ENCODE measurements at regions not wholly inside any gene's neighbourhood (a gene's known extent, or its start where the extent isn't known, plus 50 kb on each side); places are given as distances from the start of the nearest gene placed in this dataset.

GRCh38 chr14:97891515-97891914, 1094.3 kb downstream of the VRK1 start:
- no peak for TF ChIP-seq CTCF (IDR thresholded peaks at IDR 0.05; ENCODE audit: control insufficient read depth, insufficient read depth, low read depth, low read length, missing control alignments)
- no peak overlapping the region for H3K4me3 ChIP-seq (ENCODE audit: control insufficient read depth, low read depth, low read length)
- no peak for DNase-seq (ENCODE audit: low read depth)

GRCh38 chr14:97894552-97894951, 1097.4 kb downstream of the VRK1 start:
- no peak for TF ChIP-seq CTCF (IDR thresholded peaks at IDR 0.05; ENCODE audit: control insufficient read depth, insufficient read depth, low read depth, low read length, missing control alignments)
- no peak for DNase-seq (ENCODE audit: low read depth)
- H3K4me3 ChIP-seq (ENCODE audit: control insufficient read depth, low read depth, low read length) = no peak overlapping the region

- H3K4me3 ChIP-seq (ENCODE audit: control insufficient read depth, low read depth, low read length) = no peak overlapping the region
- TF ChIP-seq CTCF (IDR thresholded peaks at IDR 0.05; ENCODE audit: control insufficient read depth, insufficient read depth, low read depth, low read length, missing control alignments) = no peak
- DNase-seq (ENCODE audit: low read depth) = no peak
Observed at GRCh38 chr14:97900196-97900854, 1103.1 kb downstream of the VRK1 start.

GRCh38 chr14:97902630-97903029, 1105.4 kb downstream of the VRK1 start:
- DNase-seq (ENCODE audit: low read depth) = no peak
- H3K4me3 ChIP-seq (ENCODE audit: control insufficient read depth, low read depth, low read length) = no peak overlapping the region
- no peak for TF ChIP-seq CTCF (IDR thresholded peaks at IDR 0.05; ENCODE audit: control insufficient read depth, insufficient read depth, low read depth, low read length, missing control alignments)

GRCh38 chr14:97903821-97904220, 1106.6 kb downstream of the VRK1 start:
- no peak for TF ChIP-seq CTCF (IDR thresholded peaks at IDR 0.05; ENCODE audit: control insufficient read depth, insufficient read depth, low read depth, low read length, missing control alignments)
- H3K4me3 ChIP-seq (ENCODE audit: control insufficient read depth, low read depth, low read length) = no peak overlapping the region
- DNase-seq (ENCODE audit: low read depth) = no peak

- TF ChIP-seq CTCF (IDR thresholded peaks at IDR 0.05; ENCODE audit: control insufficient read depth, insufficient read depth, low read depth, low read length, missing control alignments) = no peak
- no peak for DNase-seq (ENCODE audit: low read depth)
- H3K4me3 ChIP-seq (ENCODE audit: control insufficient read depth, low read depth, low read length) = no peak overlapping the region
Observed at GRCh38 chr14:97912217-97912616, 1115.0 kb downstream of the VRK1 start.

Measured in AG09309 (cell line).